WTC11 (cell line): ENCODE measurements at regions not wholly inside any gene's neighbourhood (a gene's known extent, or its start where the extent isn't known, plus 50 kb on each side); places are given as distances from the start of the nearest gene placed in this dataset.

ENCODE experiments used
- ATAC-seq: fragments of 200-7000 bp; cut with Tn5 transposase; 2 replicates; pipeline ENCODE4 v1.10.0; 2021; ENCODE audit warnings: mild to moderate bottlenecking, moderate library complexity
- CTCF ChIA-PET: fragments of 300-600 bp; sonication (Branson Sonifier 250); formaldehyde crosslinking; loops from one replicate; lab custom pipeline; 2021; ENCODE audit warnings: antibody characterized with exemption; lab: Charles Lee
- POLR2A ChIA-PET: fragments of 350-600 bp; sonication (Branson Sonifier 250); formaldehyde crosslinking; loops from one replicate; lab custom pipeline; 2021; ENCODE audit warnings: antibody characterized with exemption; lab: Charles Lee
- DNase-seq: peaks from one replicate; pipeline ENCODE4 v3.0.0; 2021; ENCODE audit warnings: low spot score
- H3K27ac Mint-ChIP-seq: 2 replicates; pipeline ENCODE4 v1.8.0; 2021; ENCODE audit warnings: mixed read lengths
- H3K27me3 Mint-ChIP-seq: 2 replicates; pipeline ENCODE4 v1.8.0; 2021; ENCODE audit warnings: low read depth, mild to moderate bottlenecking, moderate library complexity, mixed read lengths
- H3K36me3 Mint-ChIP-seq: 2 replicates; pipeline ENCODE4 v1.8.0; 2021; ENCODE audit warnings: mixed read lengths
- H3K4me1 Mint-ChIP-seq: 2 replicates; pipeline ENCODE4 v1.8.0; 2022; ENCODE audit warnings: mixed read lengths
- H3K4me3 Mint-ChIP-seq: 2 replicates; pipeline ENCODE4 v1.8.0; 2021; ENCODE audit warnings: mild to moderate bottlenecking, moderate library complexity, mixed read lengths
- H3K9me3 Mint-ChIP-seq: 2 replicates; pipeline ENCODE4 v1.8.0; 2021; ENCODE audit warnings: mixed read lengths
- GABPB1 ChIP-seq: sonication (generic); formaldehyde crosslinking; IDR thresholded peaks from 2 replicates; pipeline ENCODE4 v1.8.1; 2023; ENCODE audit warnings: mild to moderate bottlenecking, missing genetic modification reagents
- KAT7 ChIP-seq: sonication (generic); formaldehyde crosslinking; IDR thresholded peaks from 2 replicates; pipeline ENCODE4 v1.8.1; 2023; ENCODE audit warnings: missing genetic modification reagents, mild to moderate bottlenecking, borderline replicate concordance
- ZNF416 ChIP-seq: fragments of 250-450 bp; sonication (Bioruptor Pico); IDR thresholded peaks from 2 replicates; pipeline ENCODE4 v1.9.0; 2021; ENCODE audit warnings: mild to moderate bottlenecking, inconsistent platforms
- TF ChIP-seq, protein P1 (sequence below): sonication (generic); formaldehyde crosslinking; IDR thresholded peaks from 2 replicates; pipeline ENCODE4 v1.8.0; 2023; ENCODE audit warnings: mild to moderate bottlenecking, missing genetic modification reagents
- TF ChIP-seq, protein P2 (sequence below): sonication (generic); formaldehyde crosslinking; IDR thresholded peaks from 2 replicates; pipeline ENCODE4 v1.8.0; 2022; ENCODE audit warnings: missing genetic modification reagents
- TF ChIP-seq, protein P3 (sequence below): fragments of 250-450 bp; sonication (Bioruptor Pico); IDR thresholded peaks from 2 replicates; pipeline ENCODE4 v1.9.0; 2021; ENCODE audit warnings: mild to moderate bottlenecking, borderline replicate concordance
- TF ChIP-seq, protein P4 (sequence below): sonication (generic); formaldehyde crosslinking; IDR thresholded peaks from 2 replicates; pipeline ENCODE4 v1.8.1; 2023; ENCODE audit warnings: mild to moderate bottlenecking, moderate library complexity, missing genetic modification reagents
- TF ChIP-seq, protein P5 (sequence below): sonication (generic); formaldehyde crosslinking; IDR thresholded peaks from 2 replicates; pipeline ENCODE4 v1.8.1; 2022; ENCODE audit warnings: low read depth, mild to moderate bottlenecking, moderate library complexity, missing genetic modification reagents, borderline replicate concordance
- TF ChIP-seq, protein P6 (sequence below): sonication (generic); formaldehyde crosslinking; IDR thresholded peaks from 2 replicates; pipeline ENCODE4 v1.8.1; 2023; ENCODE audit warnings: mild to moderate bottlenecking, missing genetic modification reagents, borderline replicate concordance

DNA sequence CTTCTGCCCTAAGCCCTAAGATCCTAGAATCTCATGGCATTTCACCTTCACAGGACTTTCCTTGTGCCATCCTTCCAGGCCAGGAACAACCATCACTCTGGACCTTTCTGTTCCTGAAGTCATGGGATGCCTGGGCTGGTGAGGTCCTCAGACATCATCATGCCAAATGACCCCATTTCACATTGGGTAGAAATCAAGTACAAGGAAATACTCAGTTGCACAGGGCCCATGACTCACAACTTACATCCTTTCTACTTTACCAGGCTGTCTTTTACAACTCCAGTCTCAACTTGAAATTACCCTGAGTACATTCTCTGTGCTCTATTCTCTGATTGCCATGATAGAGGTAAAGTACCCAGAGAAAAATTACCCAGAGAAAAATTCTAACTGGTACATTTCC is 167.1 kb downstream of the PIK3R1 start:
- ATAC-seq = no peak
- Mint-ChIP-seq H3K36me3 (peaks cover 3% of the 10 kb centered on the region; the same call in 1 of the 2 replicates), H3K27ac (no peak overlapping the region), H3K27me3 (no peaks in the 10 kb centered on the region), H3K4me1 (peaks cover 20% of the 10 kb centered on the region), H3K9me3 (peaks cover 17% of the 10 kb centered on the region), H3K4me3 (no peak overlapping the region)
- TF ChIP-seq, protein P1, sequence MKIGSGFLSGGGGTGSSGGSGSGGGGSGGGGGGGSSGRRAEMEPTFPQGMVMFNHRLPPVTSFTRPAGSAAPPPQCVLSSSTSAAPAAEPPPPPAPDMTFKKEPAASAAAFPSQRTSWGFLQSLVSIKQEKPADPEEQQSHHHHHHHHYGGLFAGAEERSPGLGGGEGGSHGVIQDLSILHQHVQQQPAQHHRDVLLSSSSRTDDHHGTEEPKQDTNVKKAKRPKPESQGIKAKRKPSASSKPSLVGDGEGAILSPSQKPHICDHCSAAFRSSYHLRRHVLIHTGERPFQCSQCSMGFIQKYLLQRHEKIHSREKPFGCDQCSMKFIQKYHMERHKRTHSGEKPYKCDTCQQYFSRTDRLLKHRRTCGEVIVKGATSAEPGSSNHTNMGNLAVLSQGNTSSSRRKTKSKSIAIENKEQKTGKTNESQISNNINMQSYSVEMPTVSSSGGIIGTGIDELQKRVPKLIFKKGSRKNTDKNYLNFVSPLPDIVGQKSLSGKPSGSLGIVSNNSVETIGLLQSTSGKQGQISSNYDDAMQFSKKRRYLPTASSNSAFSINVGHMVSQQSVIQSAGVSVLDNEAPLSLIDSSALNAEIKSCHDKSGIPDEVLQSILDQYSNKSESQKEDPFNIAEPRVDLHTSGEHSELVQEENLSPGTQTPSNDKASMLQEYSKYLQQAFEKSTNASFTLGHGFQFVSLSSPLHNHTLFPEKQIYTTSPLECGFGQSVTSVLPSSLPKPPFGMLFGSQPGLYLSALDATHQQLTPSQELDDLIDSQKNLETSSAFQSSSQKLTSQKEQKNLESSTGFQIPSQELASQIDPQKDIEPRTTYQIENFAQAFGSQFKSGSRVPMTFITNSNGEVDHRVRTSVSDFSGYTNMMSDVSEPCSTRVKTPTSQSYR (CRISPR knock-in tag) = no peak
- TF ChIP-seq KAT7 (CRISPR knock-in tag) (no peak), ZNF416 (CRISPR knock-in tag) (no peak), GABPB1 (CRISPR knock-in tag) (no peak)
- TF ChIP-seq, protein P2, sequence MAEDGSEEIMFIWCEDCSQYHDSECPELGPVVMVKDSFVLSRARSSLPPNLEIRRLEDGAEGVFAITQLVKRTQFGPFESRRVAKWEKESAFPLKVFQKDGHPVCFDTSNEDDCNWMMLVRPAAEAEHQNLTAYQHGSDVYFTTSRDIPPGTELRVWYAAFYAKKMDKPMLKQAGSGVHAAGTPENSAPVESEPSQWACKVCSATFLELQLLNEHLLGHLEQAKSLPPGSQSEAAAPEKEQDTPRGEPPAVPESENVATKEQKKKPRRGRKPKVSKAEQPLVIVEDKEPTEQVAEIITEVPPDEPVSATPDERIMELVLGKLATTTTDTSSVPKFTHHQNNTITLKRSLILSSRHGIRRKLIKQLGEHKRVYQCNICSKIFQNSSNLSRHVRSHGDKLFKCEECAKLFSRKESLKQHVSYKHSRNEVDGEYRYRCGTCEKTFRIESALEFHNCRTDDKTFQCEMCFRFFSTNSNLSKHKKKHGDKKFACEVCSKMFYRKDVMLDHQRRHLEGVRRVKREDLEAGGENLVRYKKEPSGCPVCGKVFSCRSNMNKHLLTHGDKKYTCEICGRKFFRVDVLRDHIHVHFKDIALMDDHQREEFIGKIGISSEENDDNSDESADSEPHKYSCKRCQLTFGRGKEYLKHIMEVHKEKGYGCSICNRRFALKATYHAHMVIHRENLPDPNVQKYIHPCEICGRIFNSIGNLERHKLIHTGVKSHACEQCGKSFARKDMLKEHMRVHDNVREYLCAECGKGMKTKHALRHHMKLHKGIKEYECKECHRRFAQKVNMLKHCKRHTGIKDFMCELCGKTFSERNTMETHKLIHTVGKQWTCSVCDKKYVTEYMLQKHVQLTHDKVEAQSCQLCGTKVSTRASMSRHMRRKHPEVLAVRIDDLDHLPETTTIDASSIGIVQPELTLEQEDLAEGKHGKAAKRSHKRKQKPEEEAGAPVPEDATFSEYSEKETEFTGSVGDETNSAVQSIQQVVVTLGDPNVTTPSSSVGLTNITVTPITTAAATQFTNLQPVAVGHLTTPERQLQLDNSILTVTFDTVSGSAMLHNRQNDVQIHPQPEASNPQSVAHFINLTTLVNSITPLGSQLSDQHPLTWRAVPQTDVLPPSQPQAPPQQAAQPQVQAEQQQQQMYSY (CRISPR knock-in tag) = no peak
- TF ChIP-seq, protein P3, sequence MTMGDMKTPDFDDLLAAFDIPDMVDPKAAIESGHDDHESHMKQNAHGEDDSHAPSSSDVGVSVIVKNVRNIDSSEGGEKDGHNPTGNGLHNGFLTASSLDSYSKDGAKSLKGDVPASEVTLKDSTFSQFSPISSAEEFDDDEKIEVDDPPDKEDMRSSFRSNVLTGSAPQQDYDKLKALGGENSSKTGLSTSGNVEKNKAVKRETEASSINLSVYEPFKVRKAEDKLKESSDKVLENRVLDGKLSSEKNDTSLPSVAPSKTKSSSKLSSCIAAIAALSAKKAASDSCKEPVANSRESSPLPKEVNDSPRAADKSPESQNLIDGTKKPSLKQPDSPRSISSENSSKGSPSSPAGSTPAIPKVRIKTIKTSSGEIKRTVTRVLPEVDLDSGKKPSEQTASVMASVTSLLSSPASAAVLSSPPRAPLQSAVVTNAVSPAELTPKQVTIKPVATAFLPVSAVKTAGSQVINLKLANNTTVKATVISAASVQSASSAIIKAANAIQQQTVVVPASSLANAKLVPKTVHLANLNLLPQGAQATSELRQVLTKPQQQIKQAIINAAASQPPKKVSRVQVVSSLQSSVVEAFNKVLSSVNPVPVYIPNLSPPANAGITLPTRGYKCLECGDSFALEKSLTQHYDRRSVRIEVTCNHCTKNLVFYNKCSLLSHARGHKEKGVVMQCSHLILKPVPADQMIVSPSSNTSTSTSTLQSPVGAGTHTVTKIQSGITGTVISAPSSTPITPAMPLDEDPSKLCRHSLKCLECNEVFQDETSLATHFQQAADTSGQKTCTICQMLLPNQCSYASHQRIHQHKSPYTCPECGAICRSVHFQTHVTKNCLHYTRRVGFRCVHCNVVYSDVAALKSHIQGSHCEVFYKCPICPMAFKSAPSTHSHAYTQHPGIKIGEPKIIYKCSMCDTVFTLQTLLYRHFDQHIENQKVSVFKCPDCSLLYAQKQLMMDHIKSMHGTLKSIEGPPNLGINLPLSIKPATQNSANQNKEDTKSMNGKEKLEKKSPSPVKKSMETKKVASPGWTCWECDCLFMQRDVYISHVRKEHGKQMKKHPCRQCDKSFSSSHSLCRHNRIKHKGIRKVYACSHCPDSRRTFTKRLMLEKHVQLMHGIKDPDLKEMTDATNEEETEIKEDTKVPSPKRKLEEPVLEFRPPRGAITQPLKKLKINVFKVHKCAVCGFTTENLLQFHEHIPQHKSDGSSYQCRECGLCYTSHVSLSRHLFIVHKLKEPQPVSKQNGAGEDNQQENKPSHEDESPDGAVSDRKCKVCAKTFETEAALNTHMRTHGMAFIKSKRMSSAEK (CRISPR knock-in tag) = no peak
- TF ChIP-seq, protein P4, sequence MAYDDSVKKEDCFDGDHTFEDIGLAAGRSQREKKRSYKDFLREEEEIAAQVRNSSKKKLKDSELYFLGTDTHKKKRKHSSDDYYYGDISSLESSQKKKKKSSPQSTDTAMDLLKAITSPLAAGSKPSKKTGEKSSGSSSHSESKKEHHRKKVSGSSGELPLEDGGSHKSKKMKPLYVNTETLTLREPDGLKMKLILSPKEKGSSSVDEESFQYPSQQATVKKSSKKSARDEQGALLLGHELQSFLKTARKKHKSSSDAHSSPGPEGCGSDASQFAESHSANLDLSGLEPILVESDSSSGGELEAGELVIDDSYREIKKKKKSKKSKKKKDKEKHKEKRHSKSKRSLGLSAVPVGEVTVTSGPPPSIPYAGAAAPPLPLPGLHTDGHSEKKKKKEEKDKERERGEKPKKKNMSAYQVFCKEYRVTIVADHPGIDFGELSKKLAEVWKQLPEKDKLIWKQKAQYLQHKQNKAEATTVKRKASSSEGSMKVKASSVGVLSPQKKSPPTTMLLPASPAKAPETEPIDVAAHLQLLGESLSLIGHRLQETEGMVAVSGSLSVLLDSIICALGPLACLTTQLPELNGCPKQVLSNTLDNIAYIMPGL (CRISPR knock-in tag) = no peak
- TF ChIP-seq, protein P5, sequence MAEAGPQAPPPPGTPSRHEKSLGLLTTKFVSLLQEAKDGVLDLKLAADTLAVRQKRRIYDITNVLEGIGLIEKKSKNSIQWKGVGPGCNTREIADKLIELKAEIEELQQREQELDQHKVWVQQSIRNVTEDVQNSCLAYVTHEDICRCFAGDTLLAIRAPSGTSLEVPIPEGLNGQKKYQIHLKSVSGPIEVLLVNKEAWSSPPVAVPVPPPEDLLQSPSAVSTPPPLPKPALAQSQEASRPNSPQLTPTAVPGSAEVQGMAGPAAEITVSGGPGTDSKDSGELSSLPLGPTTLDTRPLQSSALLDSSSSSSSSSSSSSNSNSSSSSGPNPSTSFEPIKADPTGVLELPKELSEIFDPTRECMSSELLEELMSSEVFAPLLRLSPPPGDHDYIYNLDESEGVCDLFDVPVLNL (CRISPR knock-in tag) = no peak
- TF ChIP-seq, protein P6, sequence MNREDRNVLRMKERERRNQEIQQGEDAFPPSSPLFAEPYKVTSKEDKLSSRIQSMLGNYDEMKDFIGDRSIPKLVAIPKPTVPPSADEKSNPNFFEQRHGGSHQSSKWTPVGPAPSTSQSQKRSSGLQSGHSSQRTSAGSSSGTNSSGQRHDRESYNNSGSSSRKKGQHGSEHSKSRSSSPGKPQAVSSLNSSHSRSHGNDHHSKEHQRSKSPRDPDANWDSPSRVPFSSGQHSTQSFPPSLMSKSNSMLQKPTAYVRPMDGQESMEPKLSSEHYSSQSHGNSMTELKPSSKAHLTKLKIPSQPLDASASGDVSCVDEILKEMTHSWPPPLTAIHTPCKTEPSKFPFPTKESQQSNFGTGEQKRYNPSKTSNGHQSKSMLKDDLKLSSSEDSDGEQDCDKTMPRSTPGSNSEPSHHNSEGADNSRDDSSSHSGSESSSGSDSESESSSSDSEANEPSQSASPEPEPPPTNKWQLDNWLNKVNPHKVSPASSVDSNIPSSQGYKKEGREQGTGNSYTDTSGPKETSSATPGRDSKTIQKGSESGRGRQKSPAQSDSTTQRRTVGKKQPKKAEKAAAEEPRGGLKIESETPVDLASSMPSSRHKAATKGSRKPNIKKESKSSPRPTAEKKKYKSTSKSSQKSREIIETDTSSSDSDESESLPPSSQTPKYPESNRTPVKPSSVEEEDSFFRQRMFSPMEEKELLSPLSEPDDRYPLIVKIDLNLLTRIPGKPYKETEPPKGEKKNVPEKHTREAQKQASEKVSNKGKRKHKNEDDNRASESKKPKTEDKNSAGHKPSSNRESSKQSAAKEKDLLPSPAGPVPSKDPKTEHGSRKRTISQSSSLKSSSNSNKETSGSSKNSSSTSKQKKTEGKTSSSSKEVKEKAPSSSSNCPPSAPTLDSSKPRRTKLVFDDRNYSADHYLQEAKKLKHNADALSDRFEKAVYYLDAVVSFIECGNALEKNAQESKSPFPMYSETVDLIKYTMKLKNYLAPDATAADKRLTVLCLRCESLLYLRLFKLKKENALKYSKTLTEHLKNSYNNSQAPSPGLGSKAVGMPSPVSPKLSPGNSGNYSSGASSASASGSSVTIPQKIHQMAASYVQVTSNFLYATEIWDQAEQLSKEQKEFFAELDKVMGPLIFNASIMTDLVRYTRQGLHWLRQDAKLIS (CRISPR knock-in tag) = no peak
- POLR2A ChIA-PET = no interaction called here
- CTCF ChIA-PET = no interaction called here
- no peak for DNase-seq
